ENCODE measurements at regions not wholly inside any gene's neighbourhood (a gene's known extent, or its start where the extent isn't known, plus 50 kb on each side); places are given as distances from the start of the nearest gene placed in this dataset.

DNA sequence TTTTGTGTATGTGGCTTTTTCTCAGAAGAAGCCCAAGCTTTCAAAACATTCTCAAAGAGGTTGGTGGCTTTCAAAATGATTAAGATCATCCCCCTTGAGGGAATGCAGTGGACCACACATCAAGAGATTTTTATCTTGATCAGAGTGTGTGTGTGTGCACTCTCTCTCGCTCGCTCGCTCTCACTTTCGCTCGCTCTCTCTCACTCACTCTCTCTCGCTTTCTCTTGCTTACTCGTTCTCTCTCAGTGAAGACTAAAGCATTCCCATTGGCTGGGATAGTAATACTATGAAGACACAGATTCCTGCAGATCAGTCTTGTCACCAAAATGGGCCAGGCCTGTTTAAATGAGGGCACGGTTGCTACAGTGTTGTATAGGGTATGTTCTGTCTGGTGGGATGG, 365.7 kb downstream of the EDEM1 start:
- TF ChIP-seq POLR2AphosphoS5 (IDR thresholded peaks at IDR 0.05) (no peak), EP300 (IDR thresholded peaks at IDR 0.05) (no peak), POLR2A (IDR thresholded peaks at IDR 0.05) (no peak)
- TF ChIP-seq, protein P1, sequence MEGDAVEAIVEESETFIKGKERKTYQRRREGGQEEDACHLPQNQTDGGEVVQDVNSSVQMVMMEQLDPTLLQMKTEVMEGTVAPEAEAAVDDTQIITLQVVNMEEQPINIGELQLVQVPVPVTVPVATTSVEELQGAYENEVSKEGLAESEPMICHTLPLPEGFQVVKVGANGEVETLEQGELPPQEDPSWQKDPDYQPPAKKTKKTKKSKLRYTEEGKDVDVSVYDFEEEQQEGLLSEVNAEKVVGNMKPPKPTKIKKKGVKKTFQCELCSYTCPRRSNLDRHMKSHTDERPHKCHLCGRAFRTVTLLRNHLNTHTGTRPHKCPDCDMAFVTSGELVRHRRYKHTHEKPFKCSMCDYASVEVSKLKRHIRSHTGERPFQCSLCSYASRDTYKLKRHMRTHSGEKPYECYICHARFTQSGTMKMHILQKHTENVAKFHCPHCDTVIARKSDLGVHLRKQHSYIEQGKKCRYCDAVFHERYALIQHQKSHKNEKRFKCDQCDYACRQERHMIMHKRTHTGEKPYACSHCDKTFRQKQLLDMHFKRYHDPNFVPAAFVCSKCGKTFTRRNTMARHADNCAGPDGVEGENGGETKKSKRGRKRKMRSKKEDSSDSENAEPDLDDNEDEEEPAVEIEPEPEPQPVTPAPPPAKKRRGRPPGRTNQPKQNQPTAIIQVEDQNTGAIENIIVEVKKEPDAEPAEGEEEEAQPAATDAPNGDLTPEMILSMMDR (IDR thresholded peaks at IDR 0.05), result no peak
- H3K36me3 ChIP-seq, result no peaks in the 10 kb centered on the region
- no peak overlapping the region for H3K27ac ChIP-seq
- no peaks in the 10 kb centered on the region for H3K27me3 ChIP-seq
- no peaks in the 10 kb centered on the region for H3K9me3 ChIP-seq
- H3K4me1 ChIP-seq, result no peaks in the 10 kb centered on the region
- 85 to 97% (median 94%) methylated on average over 8 of the region's 8 CpGs for WGBS, 5 donors
- DNase-seq, result no peak
- no peak overlapping the region for H3K4me3 ChIP-seq
- intact Hi-C loops (cut with DNase I; ENCODE audit: low total_unique reads), result no loop called here

DNA sequence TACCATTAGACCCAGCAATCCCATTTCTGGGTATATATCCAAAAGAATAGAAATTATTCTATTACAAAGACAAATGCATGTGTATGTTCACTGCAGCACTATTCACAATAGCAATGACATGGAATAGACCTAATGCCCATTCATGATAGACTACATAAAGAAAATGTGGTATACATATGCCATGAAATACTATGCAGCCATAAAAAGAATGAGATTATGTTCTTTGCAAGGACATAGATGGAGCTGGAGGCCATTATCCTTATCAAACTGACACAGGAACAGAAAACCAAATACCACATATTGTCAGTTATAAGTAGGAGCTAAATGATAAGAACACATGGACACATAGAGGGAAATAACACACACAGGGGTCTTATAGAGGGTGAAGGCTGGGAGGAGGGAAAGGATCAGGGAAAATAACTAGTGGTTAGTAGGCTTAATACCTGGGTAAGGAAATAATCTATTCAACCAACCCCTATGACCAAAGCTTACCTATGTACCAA, 366.8 kb downstream of the EDEM1 start:
- no peak overlapping the region for H3K4me3 ChIP-seq
- no peaks in the 10 kb centered on the region for H3K27me3 ChIP-seq
- no peaks in the 10 kb centered on the region for H3K36me3 ChIP-seq
- intact Hi-C loops (cut with DNase I; ENCODE audit: low total_unique reads), result no loop called here
- no peak for TF ChIP-seq EP300 (IDR thresholded peaks at IDR 0.05)
- TF ChIP-seq, protein P1 (IDR thresholded peaks at IDR 0.05), result no peak
- TF ChIP-seq POLR2AphosphoS5 (IDR thresholded peaks at IDR 0.05), result no peak
- TF ChIP-seq POLR2A (IDR thresholded peaks at IDR 0.05), result no peak
- DNase-seq, result no peak
- no peaks in the 10 kb centered on the region for H3K9me3 ChIP-seq
- H3K27ac ChIP-seq, result no peak overlapping the region
- H3K4me1 ChIP-seq, result no peaks in the 10 kb centered on the region

DNA sequence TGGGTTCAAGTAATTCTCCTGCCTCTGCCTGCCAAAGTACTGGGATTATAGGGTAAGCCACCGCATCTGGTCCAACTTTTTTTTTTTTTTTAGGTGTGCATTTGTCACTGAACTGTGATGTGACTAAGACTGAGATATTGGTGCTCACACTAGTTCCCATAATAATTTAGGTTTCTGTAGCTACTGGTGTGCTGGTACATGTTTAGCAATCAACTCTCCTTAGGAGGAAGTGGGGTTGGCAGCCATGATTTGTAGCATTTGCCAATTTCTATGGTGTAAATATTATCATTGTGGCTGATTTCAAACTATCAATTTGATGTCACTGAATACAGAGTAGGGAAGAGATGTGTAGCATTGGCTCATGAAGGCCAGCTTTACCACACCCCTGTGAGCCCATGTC, 372.7 kb downstream of the EDEM1 start:
- intact Hi-C loops (cut with DNase I; ENCODE audit: low total_unique reads), result no loop called here
- H3K4me3 ChIP-seq, result no peak overlapping the region
- no peak overlapping the region for H3K27ac ChIP-seq
- H3K9me3 ChIP-seq, result no peaks in the 10 kb centered on the region
- TF ChIP-seq, protein P1 (IDR thresholded peaks at IDR 0.05), result no peak
- TF ChIP-seq POLR2AphosphoS5 (IDR thresholded peaks at IDR 0.05) (no peak), EP300 (IDR thresholded peaks at IDR 0.05) (no peak), POLR2A (IDR thresholded peaks at IDR 0.05) (no peak)
- no peak for DNase-seq
- 89 to 100% (median 100%) methylated on average over 1 of the region's 1 CpG for WGBS, 5 donors
- H3K27me3 ChIP-seq, result no peaks in the 10 kb centered on the region
- H3K36me3 ChIP-seq, result no peaks in the 10 kb centered on the region
- H3K4me1 ChIP-seq, result no peaks in the 10 kb centered on the region

DNA sequence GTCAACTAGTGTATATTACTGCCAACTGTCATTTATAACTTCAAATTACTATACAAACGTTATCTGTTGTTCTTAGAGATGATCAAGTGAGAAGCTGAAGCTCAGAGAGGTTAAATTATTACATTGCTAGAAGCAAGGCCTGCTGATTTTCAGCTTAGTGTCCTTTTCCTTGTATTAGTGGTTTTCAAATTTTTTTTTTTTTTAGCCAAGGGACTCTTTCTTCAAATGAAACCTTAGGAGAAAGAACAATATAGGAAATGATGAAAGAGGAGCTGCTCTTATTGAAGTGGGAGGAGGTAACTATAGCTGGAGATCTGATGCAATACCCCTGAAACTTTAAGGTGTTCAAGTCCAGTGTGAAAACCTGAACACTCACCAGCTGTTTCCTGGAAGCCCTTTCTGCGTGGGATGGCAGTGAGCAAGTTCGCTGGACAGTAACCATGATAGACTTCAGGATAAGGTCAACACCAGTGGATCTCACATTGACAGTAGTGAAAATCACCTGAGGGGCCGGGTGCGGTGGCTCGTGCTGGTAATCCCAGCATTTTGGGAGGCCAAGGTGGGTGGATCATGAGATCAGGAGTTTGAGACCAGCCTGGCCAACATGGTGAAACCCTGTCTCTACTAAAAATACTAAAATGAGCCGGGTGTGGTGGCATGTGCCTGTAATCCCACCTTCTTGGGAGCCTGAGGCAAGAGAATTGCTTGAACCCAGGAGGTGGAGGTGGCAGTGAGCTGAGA, 376.2 kb downstream of the EDEM1 start:
- H3K27me3 ChIP-seq, result no peaks in the 10 kb centered on the region
- intact Hi-C loops (cut with DNase I; ENCODE audit: low total_unique reads), result no loop called here
- WGBS, 5 donors, result 72 to 86% (median 82%) methylated on average over 7 of the region's 7 CpGs
- H3K36me3 ChIP-seq, result no peaks in the 10 kb centered on the region
- H3K9me3 ChIP-seq, result peaks cover 0 to 10% (median 0%) of the 10 kb centered on the region in 4 donors
- H3K27ac ChIP-seq, result no peak overlapping the region
- H3K4me1 ChIP-seq, result no peaks in the 10 kb centered on the region
- DNase-seq, result no peak
- TF ChIP-seq EP300 (IDR thresholded peaks at IDR 0.05) (no peak), POLR2AphosphoS5 (IDR thresholded peaks at IDR 0.05) (no peak)
- no peak overlapping the region for H3K4me3 ChIP-seq

DNA sequence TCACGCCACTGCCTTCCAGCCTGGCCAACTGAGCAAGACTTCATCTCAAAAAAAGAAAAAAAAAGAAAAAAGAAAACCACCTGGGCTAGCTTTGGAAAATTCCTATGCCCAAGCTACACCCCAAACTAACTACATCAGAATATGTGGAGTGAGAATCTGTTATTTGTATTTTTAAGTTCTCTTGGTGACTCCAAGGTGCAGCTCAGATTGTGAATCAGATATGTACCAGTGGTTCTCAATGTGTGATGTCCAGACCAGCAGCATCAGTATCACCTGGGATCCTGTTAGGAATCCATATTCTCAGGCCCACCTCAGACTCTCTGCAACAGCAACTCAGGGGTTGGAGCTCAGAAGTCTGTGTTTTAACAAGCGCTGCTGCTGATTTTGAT, 376.8 kb downstream of the EDEM1 start:
- Histone ChIP-seq H3K9me3 (peaks cover 0 to 10% (median 0%) of the 10 kb centered on the region in 4 donors), H3K36me3 (no peaks in the 10 kb centered on the region), H3K4me3 (no peak overlapping the region), H3K27ac (no peak overlapping the region), H3K4me1 (no peaks in the 10 kb centered on the region), H3K27me3 (no peaks in the 10 kb centered on the region)
- DNase-seq, result no peak
- no peak for TF ChIP-seq EP300 (IDR thresholded peaks at IDR 0.05)
- TF ChIP-seq, protein P1 (IDR thresholded peaks at IDR 0.05), result no peak
- no peak for TF ChIP-seq POLR2A (IDR thresholded peaks at IDR 0.05)
- TF ChIP-seq POLR2AphosphoS5 (IDR thresholded peaks at IDR 0.05), result no peak
- intact Hi-C loops (cut with DNase I; ENCODE audit: low total_unique reads), result no loop called here
- WGBS, 5 donors, result 77 to 92% (median 88%) methylated on average over 2 of the region's 2 CpGs

Data from stomach (tissue), 8 donors.